Left renal pelvis (tissue), 4 donors: ENCODE measurements at regions not wholly inside any gene's neighbourhood (a gene's known extent, or its start where the extent isn't known, plus 50 kb on each side); places are given as distances from the start of the nearest gene placed in this dataset.

Experiments
- DNase-seq, 4 donors: peaks; one replicate each; pipeline ENCODE4 v3.0.0-alpha.2; 2013; ENCODE audit warnings: low read depth in 4 of 4, low spot score in 3 of 4

- no peak for DNase-seq
Measured at GRCh38 chr1:55580845-55581332, 365.7 kb upstream of the USP24 start.

GRCh38 chr1:55579332-55580001, 364.3 kb upstream of the USP24 start:
- DNase-seq, result no peak

GRCh38 chr1:55578646-55579045, 363.5 kb upstream of the USP24 start:
- DNase-seq, result no peak

GRCh38 chr1:55575571-55576279, 360.6 kb upstream of the USP24 start:
- DNase-seq, result no peak

- no peak for DNase-seq
Measured at GRCh38 chr1:55574691-55575225, 359.6 kb upstream of the USP24 start.

- DNase-seq, result no peak
Measured at GRCh38 chr1:55572878-55573734, 357.9 kb upstream of the USP24 start.

- no peak for DNase-seq
Measured at GRCh38 chr1:55571767-55572166, 356.6 kb upstream of the USP24 start.

- DNase-seq, result no peak
Measured at GRCh38 chr1:55569417-55569816, 354.3 kb upstream of the USP24 start.

- DNase-seq, result no peak
Measured at GRCh38 chr1:55568732-55569131, 353.6 kb upstream of the USP24 start.

GRCh38 chr1:55560266-55560665, 345.1 kb upstream of the USP24 start:
- no peak for DNase-seq

- no peak for DNase-seq
Measured at GRCh38 chr1:55559842-55560241, 344.7 kb upstream of the USP24 start.

- DNase-seq, result no peak
Measured at GRCh38 chr1:55559161-55559611, 344.0 kb upstream of the USP24 start.

GRCh38 chr1:55558515-55558914, 343.4 kb upstream of the USP24 start:
- DNase-seq, result no peak

- no peak for DNase-seq
Measured at GRCh38 chr1:55555956-55556725, 341.0 kb upstream of the USP24 start.

- DNase-seq, result no peak
Measured at GRCh38 chr1:55554611-55555010, 339.4 kb upstream of the USP24 start.

GRCh38 chr1:55552636-55553035, 337.5 kb upstream of the USP24 start:
- no peak for DNase-seq

GRCh38 chr1:55547405-55547804, 332.2 kb upstream of the USP24 start:
- no peak for DNase-seq

- no peak for DNase-seq
Measured at GRCh38 chr1:55546553-55546952, 331.4 kb upstream of the USP24 start.

GRCh38 chr1:55544826-55545225, 329.7 kb upstream of the USP24 start:
- DNase-seq, result no peak

GRCh38 chr1:55542901-55543504, 327.8 kb upstream of the USP24 start:
- no peak for DNase-seq
